ENCODE measurements at regions not wholly inside any gene's neighbourhood (a gene's known extent, or its start where the extent isn't known, plus 50 kb on each side); places are given as distances from the start of the nearest gene placed in this dataset.
A peak's percentile ranks its signal among the peaks of the same experiment; 100 is the strongest.

- no peak overlapping the region for H3K4me3 ChIP-seq
- no peak for DNase-seq
- TF ChIP-seq POLR2A (IDR thresholded peaks at IDR 0.05), result no peak
- TF ChIP-seq, protein P1, sequence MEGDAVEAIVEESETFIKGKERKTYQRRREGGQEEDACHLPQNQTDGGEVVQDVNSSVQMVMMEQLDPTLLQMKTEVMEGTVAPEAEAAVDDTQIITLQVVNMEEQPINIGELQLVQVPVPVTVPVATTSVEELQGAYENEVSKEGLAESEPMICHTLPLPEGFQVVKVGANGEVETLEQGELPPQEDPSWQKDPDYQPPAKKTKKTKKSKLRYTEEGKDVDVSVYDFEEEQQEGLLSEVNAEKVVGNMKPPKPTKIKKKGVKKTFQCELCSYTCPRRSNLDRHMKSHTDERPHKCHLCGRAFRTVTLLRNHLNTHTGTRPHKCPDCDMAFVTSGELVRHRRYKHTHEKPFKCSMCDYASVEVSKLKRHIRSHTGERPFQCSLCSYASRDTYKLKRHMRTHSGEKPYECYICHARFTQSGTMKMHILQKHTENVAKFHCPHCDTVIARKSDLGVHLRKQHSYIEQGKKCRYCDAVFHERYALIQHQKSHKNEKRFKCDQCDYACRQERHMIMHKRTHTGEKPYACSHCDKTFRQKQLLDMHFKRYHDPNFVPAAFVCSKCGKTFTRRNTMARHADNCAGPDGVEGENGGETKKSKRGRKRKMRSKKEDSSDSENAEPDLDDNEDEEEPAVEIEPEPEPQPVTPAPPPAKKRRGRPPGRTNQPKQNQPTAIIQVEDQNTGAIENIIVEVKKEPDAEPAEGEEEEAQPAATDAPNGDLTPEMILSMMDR (IDR thresholded peaks at IDR 0.05), result no peak
- H3K27ac ChIP-seq, result no peak overlapping the region
- no peaks in the 10 kb centered on the region for H3K9me3 ChIP-seq
- H3K4me1 ChIP-seq, result no peaks in the 10 kb centered on the region
- no peaks in the 10 kb centered on the region for H3K36me3 ChIP-seq
- no peaks in the 10 kb centered on the region for H3K27me3 ChIP-seq
- intact Hi-C loops (cut with DNase I; ENCODE audit: low total_unique reads), result no loop called here
Measured at GRCh38 chr17:17416400-17417360, 60.1 kb upstream of the MED9 start.

DNA sequence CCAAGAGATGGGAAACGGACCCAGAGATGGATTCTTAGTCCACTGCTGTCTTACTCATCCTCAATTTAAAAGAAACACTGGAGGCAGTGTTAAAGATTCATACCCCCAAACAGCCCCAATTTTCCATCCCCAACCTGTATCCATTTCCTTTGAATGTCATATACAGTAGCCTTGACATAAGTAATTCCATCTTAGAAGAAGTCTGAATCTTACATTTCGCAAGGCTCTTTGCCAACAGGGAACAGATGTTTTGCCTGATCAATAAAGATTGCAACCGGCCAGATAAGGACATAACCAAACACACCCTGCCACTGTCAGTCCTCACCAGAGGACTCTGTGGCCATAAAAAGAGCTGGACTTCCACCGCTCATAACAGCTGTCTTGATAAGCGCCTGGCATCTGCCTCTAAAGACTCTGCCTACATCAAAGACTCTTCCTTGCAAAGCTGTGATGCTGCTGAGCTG is 59.0 kb upstream of the MED9 start:
- no peak overlapping the region for H3K4me3 ChIP-seq
- no peak overlapping the region for H3K27ac ChIP-seq
- H3K4me1 ChIP-seq, result no peaks in the 10 kb centered on the region
- no peaks in the 10 kb centered on the region for H3K36me3 ChIP-seq
- H3K9me3 ChIP-seq, result no peaks in the 10 kb centered on the region
- intact Hi-C loops (cut with DNase I; ENCODE audit: low total_unique reads), result no loop called here
- no peak for TF ChIP-seq POLR2A (IDR thresholded peaks at IDR 0.05)
- TF ChIP-seq, protein P1 (IDR thresholded peaks at IDR 0.05), result no peak
- H3K27me3 ChIP-seq, result no peaks in the 10 kb centered on the region
- no peak for DNase-seq

- Histone ChIP-seq H3K27me3 (no peaks in the 10 kb centered on the region), H3K27ac (no peak overlapping the region), H3K9me3 (no peaks in the 10 kb centered on the region), H3K4me1 (no peaks in the 10 kb centered on the region), H3K36me3 (no peaks in the 10 kb centered on the region), H3K4me3 (no peak overlapping the region)
- no peak for TF ChIP-seq POLR2A (IDR thresholded peaks at IDR 0.05)
- TF ChIP-seq, protein P1 (IDR thresholded peaks at IDR 0.05), result no peak
- DNase-seq, result no peak
- intact Hi-C loops (cut with DNase I; ENCODE audit: low total_unique reads), result no loop called here
Measured at GRCh38 chr17:17419166-17419565, 57.6 kb upstream of the MED9 start.

DNA sequence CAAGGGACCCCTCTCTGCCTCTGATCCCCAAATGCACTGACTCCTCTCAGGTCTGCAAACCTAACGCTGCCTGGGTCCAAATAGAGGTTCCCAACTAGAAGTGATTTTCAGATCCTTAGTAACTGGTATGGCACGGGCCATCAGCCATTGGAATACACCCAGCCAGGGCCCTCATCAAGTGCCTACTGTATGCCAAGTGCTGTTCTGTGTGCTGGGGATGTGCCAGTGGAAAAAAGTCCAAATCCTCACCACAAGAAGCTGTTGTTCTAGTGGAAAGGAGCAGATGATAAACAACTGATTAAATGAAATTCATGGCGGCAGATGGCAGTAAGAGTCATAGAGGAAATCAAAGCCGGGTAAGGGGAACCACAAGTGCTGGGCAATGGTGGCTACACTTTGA is 57.2 kb upstream of the MED9 start:
- H3K4me1 ChIP-seq, result no peaks in the 10 kb centered on the region
- H3K9me3 ChIP-seq, result no peaks in the 10 kb centered on the region
- no peaks in the 10 kb centered on the region for H3K36me3 ChIP-seq
- TF ChIP-seq, protein P1 (IDR thresholded peaks at IDR 0.05), result no peak
- no peak for TF ChIP-seq POLR2A (IDR thresholded peaks at IDR 0.05)
- no peaks in the 10 kb centered on the region for H3K27me3 ChIP-seq
- H3K4me3 ChIP-seq, result no peak overlapping the region
- intact Hi-C loops (cut with DNase I; ENCODE audit: low total_unique reads), result no loop called here
- no peak overlapping the region for H3K27ac ChIP-seq
- DNase-seq, result no peak

GRCh38 chr17:17420082-17420481 is 56.7 kb upstream of the MED9 start:
- no peak for TF ChIP-seq POLR2A (IDR thresholded peaks at IDR 0.05)
- TF ChIP-seq, protein P1 (IDR thresholded peaks at IDR 0.05), result no peak
- H3K4me3 ChIP-seq, result no peak overlapping the region
- no peaks in the 10 kb centered on the region for H3K27me3 ChIP-seq
- no peaks in the 10 kb centered on the region for H3K4me1 ChIP-seq
- intact Hi-C loops (cut with DNase I; ENCODE audit: low total_unique reads), result no loop called here
- H3K36me3 ChIP-seq, result no peaks in the 10 kb centered on the region
- no peak overlapping the region for H3K27ac ChIP-seq
- DNase-seq, result peak in 1 of 2 donors; percentile 54
- H3K9me3 ChIP-seq, result no peaks in the 10 kb centered on the region
